Naive thymus-derived CD4-positive, alpha-beta T cell (primary cell): ENCODE measurements at regions not wholly inside any gene's neighbourhood (a gene's known extent, or its start where the extent isn't known, plus 50 kb on each side); places are given as distances from the start of the nearest gene placed in this dataset.
A peak's percentile ranks its signal among the peaks of the same experiment; 100 is the strongest.
"Not testable (repeated sequence)": the region's sequence is repeated elsewhere in the genome, so short reads cannot be mapped to it uniquely, and the experiment has no call there.

Experiments used
- ATAC-seq: fragments of 150-1000 bp; cut with Tn5 transposase; 2 replicates; pipeline ENCODE4 v1.10.0; 2021; ENCODE audit warnings: mild to moderate bottlenecking, moderate library complexity
- CTCF ChIA-PET: fragments of 350-600 bp; sonication (Branson Sonifier 250); formaldehyde crosslinking; loops from one replicate; lab custom pipeline; 2021; ENCODE audit warnings: antibody characterized with exemption; lab: Charles Lee
- POLR2A ChIA-PET: fragments of 350-600 bp; sonication (Branson Sonifier 250); formaldehyde crosslinking; loops from one replicate; lab custom pipeline; 2021; ENCODE audit warnings: antibody characterized with exemption, inconsistent platforms; lab: Charles Lee
- DNase-seq, 9 donors: peaks; one replicate each; pipeline versions ENCODE4 v3.0.0 to v3.0.0-alpha.2; 2020 to 2022; ENCODE audit warnings: mixed read lengths in 1 of 9
- H3K27ac ChIP-seq: one replicate; pipeline ENCODE4 v1.7.0; 2013; ENCODE audit warnings: mild to moderate bottlenecking, low read depth, low read length, moderate library complexity
- H3K27me3 ChIP-seq, 2 donors: one replicate each; pipeline ENCODE4 v1.7.0; 2013; ENCODE audit warnings: low read length in 2 of 2, mild to moderate bottlenecking in 2 of 2, moderate library complexity in 2 of 2; ENCODE audit not compliant: control insufficient read depth in 2 of 2, insufficient read depth in 2 of 2
- H3K36me3 ChIP-seq, 3 experiments: 1 replicate in 2 of 3; 2 replicates in 1 of 3; pipeline ENCODE4 v1.7.0; 2013; ENCODE audit warnings: low read length in 3 of 3, mild to moderate bottlenecking in 3 of 3, moderate library complexity in 1 of 3; ENCODE audit not compliant: insufficient read depth in 3 of 3, control insufficient read depth in 2 of 3
- H3K4me1 ChIP-seq, 2 donors: one replicate each; pipeline ENCODE4 v1.7.0; 2013; ENCODE audit warnings: low read length in 2 of 2, mild to moderate bottlenecking in 2 of 2, moderate library complexity in 1 of 2; ENCODE audit not compliant: control insufficient read depth in 2 of 2, insufficient read depth in 2 of 2
- H3K4me3 ChIP-seq: 2 replicates; pipeline ENCODE4 v1.7.0; 2013; ENCODE audit warnings: mild to moderate bottlenecking, low read length
- H3K9me3 ChIP-seq, 3 experiments: 1 replicate in 2 of 3; 2 replicates in 1 of 3; pipeline ENCODE4 v1.7.0; 2013; ENCODE audit warnings: low read length in 3 of 3; ENCODE audit not compliant: control insufficient read depth in 2 of 3
- H3K27ac Mint-ChIP-seq, 9 donors: one replicate each; pipeline ENCODE4 v1.8.0; 2020 to 2022; ENCODE audit warnings: mixed read lengths in 9 of 9, mild to moderate bottlenecking in 8 of 9, moderate library complexity in 5 of 9, inconsistent platforms in 2 of 9
- H3K27me3 Mint-ChIP-seq, 5 donors: one replicate each; pipeline ENCODE4 v1.8.0; 2021 to 2022; ENCODE audit warnings: mixed read lengths in 5 of 5, mild to moderate bottlenecking in 1 of 5
- H3K36me3 Mint-ChIP-seq, 5 donors: one replicate each; pipeline ENCODE4 v1.8.0; 2020 to 2022; ENCODE audit warnings: mixed read lengths in 5 of 5, mild to moderate bottlenecking in 3 of 5, inconsistent platforms in 1 of 5
- H3K4me1 Mint-ChIP-seq, 7 donors: one replicate each; pipeline ENCODE4 v1.8.0; 2020 to 2022; ENCODE audit warnings: mixed read lengths in 7 of 7, mild to moderate bottlenecking in 3 of 7, inconsistent platforms in 1 of 7
- H3K4me3 Mint-ChIP-seq, 10 donors: one replicate each; pipeline ENCODE4 v1.8.0; 2020 to 2022; ENCODE audit warnings: mild to moderate bottlenecking in 10 of 10, mixed read lengths in 10 of 10, moderate library complexity in 6 of 10, inconsistent platforms in 2 of 10
- H3K9me3 Mint-ChIP-seq, 11 donors: one replicate each; pipeline ENCODE4 v1.8.0; 2020 to 2022; ENCODE audit warnings: mixed read lengths in 11 of 11, mild to moderate bottlenecking in 4 of 11, inconsistent platforms in 1 of 11, moderate library complexity in 1 of 11
- intact Hi-C, 2 donors: fragments of 100-400 bp; cut with micrococcal nuclease; formaldehyde crosslinking; loops; one replicate each; pipeline ENCODE4 v1.15.1; 2023

DNA sequence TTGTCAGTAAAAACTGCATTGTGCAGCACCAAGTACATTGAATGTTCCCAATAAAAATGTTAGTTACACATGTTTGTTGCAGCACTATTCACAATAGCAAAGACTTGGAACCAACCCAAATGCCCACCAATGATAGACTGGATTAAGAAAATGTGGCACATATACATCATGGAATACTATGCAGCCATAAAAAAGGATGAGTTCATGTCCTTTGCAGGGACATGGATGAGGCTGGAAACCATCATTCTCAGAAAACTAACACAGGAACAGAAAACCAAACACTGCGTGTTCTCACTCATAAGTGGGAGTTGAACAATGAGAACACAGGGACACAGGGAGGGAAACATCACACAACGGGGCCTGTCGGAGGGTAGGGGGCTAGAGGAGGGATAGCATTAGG is 401.3 kb upstream of the NR5A2 start:
- ATAC-seq, intact Hi-C loops, H3K36me3 Mint-ChIP-seq, POLR2A ChIA-PET, H3K27me3 ChIP-seq, H3K4me1 Mint-ChIP-seq, H3K9me3 ChIP-seq, H3K9me3 Mint-ChIP-seq, DNase-seq, H3K27ac ChIP-seq, H3K36me3 ChIP-seq, H3K4me3 ChIP-seq, H3K4me3 Mint-ChIP-seq, CTCF ChIA-PET, H3K4me1 ChIP-seq, H3K27ac Mint-ChIP-seq: not testable (repeated sequence)
- H3K27me3 Mint-ChIP-seq, result peaks cover 3 to 14% (median 8%) of the 10 kb centered on the region in 5 donors

DNA sequence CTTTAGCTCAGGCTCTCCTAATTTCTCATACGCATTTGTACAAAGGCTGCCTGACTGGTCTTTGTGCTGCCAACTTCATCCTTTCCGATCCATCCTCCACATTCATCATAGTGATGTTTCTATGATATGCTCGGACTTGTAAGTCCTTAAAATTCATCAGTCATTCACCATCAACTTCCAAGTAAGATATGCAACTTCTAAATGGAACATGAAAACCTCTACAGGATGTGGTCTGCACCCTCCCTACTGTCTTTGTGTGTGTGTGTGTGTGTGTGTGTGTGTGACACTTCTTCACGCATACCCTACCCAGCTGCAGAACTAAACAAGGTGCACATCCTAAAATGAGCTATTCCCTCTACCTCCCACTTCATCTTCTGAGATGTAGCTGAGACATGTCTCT is 397.9 kb upstream of the NR5A2 start:
- no peaks in the 10 kb centered on the region for H3K4me1 ChIP-seq
- no peaks in the 10 kb centered on the region for H3K9me3 ChIP-seq
- Mint-ChIP-seq H3K36me3 (peaks cover 0 to 4% (median 0%) of the 10 kb centered on the region in 5 donors), H3K4me3 (no peak overlapping the region), H3K4me1 (peaks cover 4 to 9% (median 8%) of the 10 kb centered on the region in 7 donors), H3K9me3 (peaks cover 0 to 16% (median 7%) of the 10 kb centered on the region in 11 donors), H3K27me3 (peaks cover 5 to 23% (median 15%) of the 10 kb centered on the region in 5 donors), H3K27ac (no peak overlapping the region)
- no peak for ATAC-seq
- H3K4me3 ChIP-seq, result no peak overlapping the region
- no peaks in the 10 kb centered on the region for H3K36me3 ChIP-seq
- intact Hi-C loops, result no loop called here
- H3K27ac ChIP-seq, result no peak overlapping the region
- no peaks in the 10 kb centered on the region for H3K27me3 ChIP-seq
- POLR2A ChIA-PET, result no interaction called here
- CTCF ChIA-PET, result no interaction called here
- peak in 2 of 9 donors; percentile 11 for DNase-seq

GRCh38 chr1:199639453-199639852 is 388.1 kb upstream of the NR5A2 start:
- Mint-ChIP-seq H3K4me3 (no peak overlapping the region), H3K4me1 (no peaks in the 10 kb centered on the region), H3K27me3 (peaks cover 4 to 17% (median 8%) of the 10 kb centered on the region in 5 donors), H3K9me3 (peaks cover 0 to 31% (median 14%) of the 10 kb centered on the region in 11 donors), H3K27ac (no peak overlapping the region), H3K36me3 (peaks cover 0 to 4% (median 0%) of the 10 kb centered on the region in 5 donors)
- ATAC-seq (no peak), DNase-seq (no peak)
- Histone ChIP-seq H3K4me3 (no peak overlapping the region), H3K27ac (no peak overlapping the region), H3K27me3 (no peaks in the 10 kb centered on the region), H3K9me3 (no peaks in the 10 kb centered on the region), H3K36me3 (no peaks in the 10 kb centered on the region), H3K4me1 (no peaks in the 10 kb centered on the region)
- POLR2A ChIA-PET, result no interaction called here
- CTCF ChIA-PET, result no interaction called here
- intact Hi-C loops, result no loop called here

- Mint-ChIP-seq H3K9me3 (peaks cover 0 to 18% (median 3%) of the 10 kb centered on the region in 11 donors), H3K27me3 (peaks cover 0 to 13% (median 5%) of the 10 kb centered on the region in 5 donors), H3K4me3 (no peak overlapping the region), H3K27ac (no peak overlapping the region), H3K4me1 (no peaks in the 10 kb centered on the region), H3K36me3 (no peaks in the 10 kb centered on the region)
- Histone ChIP-seq H3K36me3 (no peaks in the 10 kb centered on the region), H3K4me3 (no peak overlapping the region), H3K9me3 (no peaks in the 10 kb centered on the region), H3K4me1 (no peaks in the 10 kb centered on the region), H3K27me3 (no peaks in the 10 kb centered on the region), H3K27ac (no peak overlapping the region)
- DNase-seq (no peak), ATAC-seq (no peak)
- ChIA-PET CTCF (no interaction called here), POLR2A (no interaction called here)
- intact Hi-C loops, result no loop called here
These were observed 386.0 kb upstream of the NR5A2 start for GRCh38 chr1:199641531-199641930.

- DNase-seq, result no peak
- Histone ChIP-seq H3K36me3 (no peaks in the 10 kb centered on the region), H3K4me1 (no peaks in the 10 kb centered on the region), H3K27me3 (no peaks in the 10 kb centered on the region), H3K9me3 (no peaks in the 10 kb centered on the region), H3K27ac (no peak overlapping the region), H3K4me3 (no peak overlapping the region)
- H3K27me3 Mint-ChIP-seq, result peaks cover 0 to 21% (median 17%) of the 10 kb centered on the region in 5 donors
- intact Hi-C loops, result no loop called here
- H3K36me3 Mint-ChIP-seq, result peaks cover 0 to 6% (median 0%) of the 10 kb centered on the region in 5 donors
- POLR2A ChIA-PET, result no interaction called here
- H3K9me3 Mint-ChIP-seq, result peaks cover 0 to 12% (median 5%) of the 10 kb centered on the region in 11 donors
- H3K4me3 Mint-ChIP-seq, result no peak overlapping the region
- no peak for ATAC-seq
- no peak overlapping the region for H3K27ac Mint-ChIP-seq
- CTCF ChIA-PET, result no interaction called here
- H3K4me1 Mint-ChIP-seq, result no peaks in the 10 kb centered on the region
These were observed 382.6 kb upstream of the NR5A2 start for GRCh38 chr1:199644912-199645311.

DNA sequence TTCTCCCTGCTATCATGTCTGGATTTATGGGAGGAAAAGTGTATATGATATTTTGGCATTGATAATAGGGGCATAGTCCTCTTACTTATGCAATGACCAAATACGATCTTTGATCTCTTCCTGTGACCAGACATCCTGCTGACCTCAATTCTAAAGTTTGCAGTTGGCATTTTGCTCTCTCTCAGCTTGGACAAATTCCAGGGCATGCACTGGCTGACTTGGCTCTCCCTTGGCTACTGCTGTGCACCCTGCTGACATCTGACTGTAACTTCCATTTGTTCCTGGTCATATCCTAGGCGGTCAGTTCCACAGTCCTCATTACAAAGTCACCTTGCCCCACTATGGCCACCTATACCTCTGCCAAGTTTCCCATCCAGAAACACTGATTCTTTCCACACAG is 380.7 kb upstream of the NR5A2 start:
- H3K36me3 ChIP-seq, result no peaks in the 10 kb centered on the region
- no peaks in the 10 kb centered on the region for H3K4me1 Mint-ChIP-seq
- ChIA-PET POLR2A (no interaction called here), CTCF (no interaction called here)
- no peak overlapping the region for H3K27ac Mint-ChIP-seq
- no peak overlapping the region for H3K4me3 Mint-ChIP-seq
- H3K4me1 ChIP-seq, result no peaks in the 10 kb centered on the region
- intact Hi-C loops, result no loop called here
- no peaks in the 10 kb centered on the region for H3K9me3 ChIP-seq
- H3K4me3 ChIP-seq, result no peak overlapping the region
- ATAC-seq (no peak), DNase-seq (no peak)
- peaks cover 0 to 6% (median 0%) of the 10 kb centered on the region in 5 donors for H3K36me3 Mint-ChIP-seq
- H3K9me3 Mint-ChIP-seq, result peaks cover 0 to 17% (median 8%) of the 10 kb centered on the region in 11 donors
- peaks cover 0 to 23% (median 17%) of the 10 kb centered on the region in 5 donors for H3K27me3 Mint-ChIP-seq
- H3K27me3 ChIP-seq, result no peaks in the 10 kb centered on the region
- H3K27ac ChIP-seq, result no peak overlapping the region

DNA sequence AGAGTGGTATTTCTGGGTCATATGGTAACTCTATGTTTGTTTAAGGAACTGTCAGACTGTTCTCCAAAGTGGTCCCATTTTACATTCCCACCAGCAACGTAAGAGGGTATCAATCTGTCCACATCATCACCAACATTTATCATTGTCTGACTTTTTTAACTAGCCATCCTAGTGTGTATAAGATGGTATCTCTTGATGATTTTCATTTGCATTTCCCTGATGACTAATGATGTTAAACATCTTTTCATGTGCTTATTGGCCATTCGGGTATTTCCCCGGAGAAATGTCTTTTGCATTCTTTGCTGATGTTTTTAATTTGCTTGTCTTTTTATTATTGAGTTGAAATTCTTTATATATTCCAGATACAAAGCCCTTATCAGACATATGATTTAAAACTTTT is 370.1 kb upstream of the NR5A2 start:
- no peak for DNase-seq
- H3K27ac Mint-ChIP-seq, result no peak overlapping the region

More for the DNA sequence above, 370.1 kb upstream of the NR5A2 start:
- POLR2A ChIA-PET, result no interaction called here
- no peak for ATAC-seq
- H3K4me3 Mint-ChIP-seq, result no peak overlapping the region
- peaks cover 0 to 5% (median 0%) of the 10 kb centered on the region in 11 donors for H3K9me3 Mint-ChIP-seq
- H3K27me3 Mint-ChIP-seq, result peaks cover 16 to 44% (median 26%) of the 10 kb centered on the region in 5 donors
- no peaks in the 10 kb centered on the region for H3K36me3 Mint-ChIP-seq
- H3K36me3 ChIP-seq, result no peaks in the 10 kb centered on the region
- peaks cover 0 to 2% of the 10 kb centered on the region in 2 donors for H3K27me3 ChIP-seq
- no peaks in the 10 kb centered on the region for H3K4me1 ChIP-seq
- H3K27ac ChIP-seq, result no peak overlapping the region
- H3K4me3 ChIP-seq, result no peak overlapping the region
- intact Hi-C loops, result no loop called here
- no peaks in the 10 kb centered on the region for H3K9me3 ChIP-seq
- CTCF ChIA-PET, result no interaction called here
- no peaks in the 10 kb centered on the region for H3K4me1 Mint-ChIP-seq
